HEK293 (cell line): ENCODE measurements at regions not wholly inside any gene's neighbourhood (a gene's known extent, or its start where the extent isn't known, plus 50 kb on each side); places are given as distances from the start of the nearest gene placed in this dataset.

Experiments used
- CTCF ChIA-PET: fragments of 350-600 bp; formaldehyde crosslinking; extraction: SDS; loops from one replicate; lab custom pipeline; 2021; ENCODE audit warnings: antibody characterized with exemption; lab: Yijun Ruan, JAX
- POLR2A ChIA-PET: fragments of 300-600 bp; formaldehyde crosslinking; extraction: SDS; loops from one replicate; lab custom pipeline; 2020; ENCODE audit warnings: antibody characterized with exemption, inconsistent platforms; lab: Yijun Ruan, JAX
- H3K27ac ChIP-seq: fragments of 200-500 bp; sonication (Bioruptor generic); 2 replicates; pipeline ENCODE4 v1.5.1; 2014; ENCODE audit warnings: low read depth, low read length, control low read depth, inconsistent platforms; ENCODE audit errors: extremely low read depth
- H3K36me3 ChIP-seq, 2 experiments: fragments of 200-500 bp in 1 of 2; sonication (Bioruptor generic) in 1 of 2; 1 replicate in 1 of 2; 2 replicates in 1 of 2; pipeline ENCODE4 v1.5.1; 2014 to 2017; ENCODE audit warnings: inconsistent platforms in 2 of 2, low read length in 2 of 2; ENCODE audit not compliant: control insufficient read depth in 2 of 2, insufficient read depth in 1 of 2
- H3K4me1 ChIP-seq: fragments of 200-500 bp; sonication (Bioruptor generic); 2 replicates; pipeline ENCODE4 v1.5.1; 2014; ENCODE audit warnings: mild to moderate bottlenecking, low read length, inconsistent platforms; ENCODE audit not compliant: control insufficient read depth, insufficient read depth
- H3K4me3 ChIP-seq: 2 replicates; pipeline ENCODE4 v1.5.1; 2011; ENCODE audit warnings: low read depth, mild to moderate bottlenecking, control low read depth, low read length, moderate library complexity
- H3K9me3 ChIP-seq: fragments of 200-500 bp; sonication (Bioruptor generic); 2 replicates; pipeline ENCODE4 v1.5.1; 2014; ENCODE audit warnings: low read depth, low read length, inconsistent platforms; ENCODE audit not compliant: control insufficient read depth, insufficient read depth
- BCL11B ChIP-seq: fragments of 450-650 bp; formaldehyde crosslinking; IDR thresholded peaks from 2 replicates; pipeline ENCODE4 v1.5.1; 2016; ENCODE audit warnings: low read depth, missing biosample characterization, missing genetic modification characterization
- TCF7L2 ChIP-seq: IDR thresholded peaks from 2 replicates; pipeline ENCODE4 v1.6.1; 2011; ENCODE audit warnings: low read depth, mild to moderate bottlenecking, inconsistent platforms, low read length, moderate library complexity, borderline replicate concordance
- ZBTB17 ChIP-seq: fragments of 450-650 bp; formaldehyde crosslinking; IDR thresholded peaks from 2 replicates; pipeline ENCODE4 v1.5.1; 2016; ENCODE audit warnings: missing biosample characterization, missing genetic modification characterization
- ZEB2 ChIP-seq: fragments of 450-650 bp; formaldehyde crosslinking; IDR thresholded peaks from 2 replicates; pipeline ENCODE4 v1.5.1; 2016; ENCODE audit warnings: missing biosample characterization, missing genetic modification characterization
- ZFHX2 ChIP-seq: fragments of 450-650 bp; formaldehyde crosslinking; conservative IDR thresholded peaks from 2 replicates; pipeline ENCODE4 v1.5.1; 2016; ENCODE audit warnings: missing biosample characterization, missing genetic modification characterization
- ZNF121 ChIP-seq: fragments of 450-650 bp; formaldehyde crosslinking; IDR thresholded peaks from 2 replicates; pipeline ENCODE4 v1.5.1; 2016; ENCODE audit warnings: missing biosample characterization, missing genetic modification characterization
- ZNF214 ChIP-seq: fragments of 450-650 bp; formaldehyde crosslinking; IDR thresholded peaks from 2 replicates; pipeline ENCODE4 v1.5.1; 2017; ENCODE audit warnings: missing biosample characterization, mild to moderate bottlenecking, missing genetic modification characterization, borderline replicate concordance
- ZNF223 ChIP-seq: fragments of 450-650 bp; formaldehyde crosslinking; IDR thresholded peaks from 2 replicates; pipeline ENCODE4 v1.5.1; 2016; ENCODE audit warnings: missing biosample characterization, missing genetic modification characterization
- ZNF266 ChIP-seq: fragments of 450-650 bp; formaldehyde crosslinking; IDR thresholded peaks from 2 replicates; pipeline ENCODE4 v1.5.1; 2016; ENCODE audit warnings: missing biosample characterization, missing genetic modification characterization, low read depth
- ZNF274 ChIP-seq, 2 experiments: fragments of 200-500 bp in 1 of 2; fragments of 450-650 bp in 1 of 2; sonication (Bioruptor generic) in 1 of 2; formaldehyde crosslinking in 1 of 2; IDR thresholded peaks; 2 replicates each; pipeline versions ENCODE4 v1.5.1 to v1.6.1; 2014 to 2016; ENCODE audit warnings: borderline replicate concordance in 1 of 2, inconsistent platforms in 1 of 2, low read length in 1 of 2, missing biosample characterization in 1 of 2, missing genetic modification characterization in 1 of 2
- ZNF292 ChIP-seq: fragments of 450-650 bp; formaldehyde crosslinking; IDR thresholded peaks from 2 replicates; pipeline ENCODE4 v1.5.1; 2016; ENCODE audit warnings: low read depth, missing biosample characterization, missing genetic modification characterization, borderline replicate concordance
- ZNF48 ChIP-seq: fragments of 450-650 bp; formaldehyde crosslinking; IDR thresholded peaks from 2 replicates; pipeline ENCODE4 v1.5.1; 2016; ENCODE audit warnings: missing biosample characterization, missing genetic modification characterization
- ZNF707 ChIP-seq: fragments of 450-650 bp; formaldehyde crosslinking; IDR thresholded peaks from 2 replicates; pipeline ENCODE4 v1.5.1; 2016; ENCODE audit warnings: missing biosample characterization, missing genetic modification characterization
- ZNF768 ChIP-seq: fragments of 450-650 bp; formaldehyde crosslinking; IDR thresholded peaks from 2 replicates; pipeline ENCODE4 v1.5.1; 2018; ENCODE audit warnings: missing biosample characterization, mild to moderate bottlenecking, missing genetic modification characterization
- ZNF777 ChIP-seq: fragments of 450-650 bp; formaldehyde crosslinking; IDR thresholded peaks from 2 replicates; pipeline ENCODE4 v1.5.1; 2017; ENCODE audit warnings: missing biosample characterization, missing genetic modification characterization, borderline replicate concordance
- TF ChIP-seq, protein P1 (sequence below): fragments of 450-650 bp; formaldehyde crosslinking; IDR thresholded peaks from 2 replicates; pipeline ENCODE4 v1.5.1; 2016; ENCODE audit warnings: missing biosample characterization, missing genetic modification characterization
- TF ChIP-seq, protein P2 (sequence below): fragments of 450-650 bp; formaldehyde crosslinking; IDR thresholded peaks from 2 replicates; pipeline ENCODE4 v1.5.1; 2016; ENCODE audit warnings: missing biosample characterization, missing genetic modification characterization
- TF ChIP-seq, protein P3 (sequence below): fragments of 450-650 bp; formaldehyde crosslinking; IDR thresholded peaks from 2 replicates; pipeline ENCODE4 v1.5.1; 2016; ENCODE audit warnings: missing biosample characterization, missing genetic modification characterization
- TF ChIP-seq, protein P4 (sequence below): fragments of 450-650 bp; formaldehyde crosslinking; IDR thresholded peaks from 2 replicates; pipeline ENCODE4 v1.5.1; 2016; ENCODE audit warnings: missing biosample characterization, missing genetic modification characterization
- TF ChIP-seq, protein P5 (sequence below): fragments of 450-650 bp; formaldehyde crosslinking; IDR thresholded peaks from 2 replicates; pipeline ENCODE4 v1.5.1; 2017; ENCODE audit warnings: missing biosample characterization, missing genetic modification characterization

DNA sequence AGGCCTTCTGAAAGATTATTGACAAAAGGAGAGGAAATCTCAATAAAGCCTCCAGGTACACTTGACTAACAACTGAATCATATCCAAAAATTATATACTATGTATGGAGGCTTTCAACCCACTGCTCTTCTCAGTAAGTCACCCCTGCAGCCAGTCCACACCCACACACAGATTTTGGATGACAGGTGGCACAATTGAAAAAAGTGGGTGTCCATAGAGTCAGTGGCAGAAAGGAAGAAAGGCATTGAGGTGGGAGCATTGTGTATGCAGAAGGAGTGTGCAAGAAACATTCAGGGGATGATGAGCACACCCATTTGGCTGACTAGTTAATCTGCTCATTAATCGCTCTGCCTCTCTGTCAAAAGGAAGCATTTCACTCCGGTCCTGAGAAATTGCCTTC is 150.6 kb upstream of the IL12B start (continued):
- TF ChIP-seq, protein P1, sequence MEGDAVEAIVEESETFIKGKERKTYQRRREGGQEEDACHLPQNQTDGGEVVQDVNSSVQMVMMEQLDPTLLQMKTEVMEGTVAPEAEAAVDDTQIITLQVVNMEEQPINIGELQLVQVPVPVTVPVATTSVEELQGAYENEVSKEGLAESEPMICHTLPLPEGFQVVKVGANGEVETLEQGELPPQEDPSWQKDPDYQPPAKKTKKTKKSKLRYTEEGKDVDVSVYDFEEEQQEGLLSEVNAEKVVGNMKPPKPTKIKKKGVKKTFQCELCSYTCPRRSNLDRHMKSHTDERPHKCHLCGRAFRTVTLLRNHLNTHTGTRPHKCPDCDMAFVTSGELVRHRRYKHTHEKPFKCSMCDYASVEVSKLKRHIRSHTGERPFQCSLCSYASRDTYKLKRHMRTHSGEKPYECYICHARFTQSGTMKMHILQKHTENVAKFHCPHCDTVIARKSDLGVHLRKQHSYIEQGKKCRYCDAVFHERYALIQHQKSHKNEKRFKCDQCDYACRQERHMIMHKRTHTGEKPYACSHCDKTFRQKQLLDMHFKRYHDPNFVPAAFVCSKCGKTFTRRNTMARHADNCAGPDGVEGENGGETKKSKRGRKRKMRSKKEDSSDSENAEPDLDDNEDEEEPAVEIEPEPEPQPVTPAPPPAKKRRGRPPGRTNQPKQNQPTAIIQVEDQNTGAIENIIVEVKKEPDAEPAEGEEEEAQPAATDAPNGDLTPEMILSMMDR (tag by site-specific recombination) = no peak
- TF ChIP-seq ZNF292 (tag by site-specific recombination) (no peak), ZNF223 (tag by site-specific recombination) (no peak), ZFHX2 (tag by site-specific recombination) (0 out of 2 replicates have a peak, but pooled peaks have one; percentile 15), ZNF768 (tag by site-specific recombination) (no peak), ZNF777 (tag by site-specific recombination) (no peak)
- TF ChIP-seq, protein P2, sequence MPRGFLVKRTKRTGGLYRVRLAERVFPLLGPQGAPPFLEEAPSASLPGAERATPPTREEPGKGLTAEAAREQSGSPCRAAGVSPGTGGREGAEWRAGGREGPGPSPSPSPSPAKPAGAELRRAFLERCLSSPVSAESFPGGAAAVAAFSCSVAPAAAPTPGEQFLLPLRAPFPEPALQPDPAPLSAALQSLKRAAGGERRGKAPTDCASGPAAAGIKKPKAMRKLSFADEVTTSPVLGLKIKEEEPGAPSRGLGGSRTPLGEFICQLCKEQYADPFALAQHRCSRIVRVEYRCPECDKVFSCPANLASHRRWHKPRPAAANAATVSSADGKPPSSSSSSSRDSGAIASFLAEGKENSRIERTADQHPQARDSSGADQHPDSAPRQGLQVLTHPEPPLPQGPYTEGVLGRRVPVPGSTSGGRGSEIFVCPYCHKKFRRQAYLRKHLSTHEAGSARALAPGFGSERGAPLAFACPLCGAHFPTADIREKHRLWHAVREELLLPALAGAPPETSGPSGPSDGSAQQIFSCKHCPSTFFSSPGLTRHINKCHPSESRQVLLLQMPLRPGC (tag by site-specific recombination) = no peak
- TF ChIP-seq, protein P3, sequence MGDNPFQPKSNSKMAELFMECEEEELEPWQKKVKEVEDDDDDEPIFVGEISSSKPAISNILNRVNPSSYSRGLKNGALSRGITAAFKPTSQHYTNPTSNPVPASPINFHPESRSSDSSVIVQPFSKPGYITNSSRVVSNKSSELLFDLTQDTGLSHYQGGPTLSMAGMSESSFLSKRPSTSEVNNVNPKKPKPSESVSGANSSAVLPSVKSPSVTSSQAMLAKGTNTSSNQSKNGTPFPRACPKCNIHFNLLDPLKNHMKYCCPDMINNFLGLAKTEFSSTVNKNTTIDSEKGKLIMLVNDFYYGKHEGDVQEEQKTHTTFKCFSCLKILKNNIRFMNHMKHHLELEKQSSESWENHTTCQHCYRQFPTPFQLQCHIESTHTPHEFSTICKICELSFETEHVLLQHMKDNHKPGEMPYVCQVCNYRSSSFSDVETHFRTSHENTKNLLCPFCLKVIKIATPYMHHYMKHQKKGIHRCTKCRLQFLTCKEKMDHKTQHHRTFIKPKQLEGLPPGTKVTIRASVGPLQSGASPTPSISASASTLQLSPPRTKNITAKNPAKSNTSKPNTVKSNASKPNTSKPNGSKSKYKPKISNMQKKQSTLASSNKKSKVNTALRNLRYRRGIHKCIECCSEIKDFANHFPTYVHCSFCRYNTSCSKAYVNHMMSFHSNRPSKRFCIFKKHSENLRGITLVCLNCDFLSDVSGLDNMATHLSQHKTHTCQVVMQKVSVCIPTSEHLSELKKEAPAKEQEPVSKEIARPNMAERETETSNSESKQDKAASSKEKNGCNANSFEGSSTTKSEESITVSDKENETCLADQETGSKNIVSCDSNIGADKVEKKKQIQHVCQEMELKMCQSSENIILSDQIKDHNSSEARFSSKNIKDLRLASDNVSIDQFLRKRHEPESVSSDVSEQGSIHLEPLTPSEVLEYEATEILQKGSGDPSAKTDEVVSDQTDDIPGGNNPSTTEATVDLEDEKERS (tag by site-specific recombination) = no peak

DNA sequence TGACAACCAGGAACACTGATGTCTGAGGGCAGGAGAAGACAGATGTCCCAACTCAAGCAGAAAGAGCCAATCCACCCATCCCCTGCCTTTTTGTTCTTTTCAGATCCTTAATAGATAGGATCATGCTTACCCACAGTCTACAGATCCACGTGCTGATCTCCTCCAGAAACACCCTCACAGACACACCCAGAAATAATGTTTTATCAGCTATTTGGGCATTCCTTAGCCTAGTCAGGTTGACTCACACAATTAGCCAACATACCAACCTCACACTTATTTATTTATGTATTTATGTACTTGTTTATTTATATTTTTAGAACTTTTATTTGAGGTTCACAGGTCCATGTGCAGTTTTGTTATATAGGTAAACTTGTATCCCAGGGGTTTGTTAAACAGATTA is 151.5 kb upstream of the IL12B start:
- H3K36me3 ChIP-seq = no peaks in the 10 kb centered on the region
- POLR2A ChIA-PET = no interaction called here

More for the DNA sequence above, 151.5 kb upstream of the IL12B start:
- TF ChIP-seq, protein P4, sequence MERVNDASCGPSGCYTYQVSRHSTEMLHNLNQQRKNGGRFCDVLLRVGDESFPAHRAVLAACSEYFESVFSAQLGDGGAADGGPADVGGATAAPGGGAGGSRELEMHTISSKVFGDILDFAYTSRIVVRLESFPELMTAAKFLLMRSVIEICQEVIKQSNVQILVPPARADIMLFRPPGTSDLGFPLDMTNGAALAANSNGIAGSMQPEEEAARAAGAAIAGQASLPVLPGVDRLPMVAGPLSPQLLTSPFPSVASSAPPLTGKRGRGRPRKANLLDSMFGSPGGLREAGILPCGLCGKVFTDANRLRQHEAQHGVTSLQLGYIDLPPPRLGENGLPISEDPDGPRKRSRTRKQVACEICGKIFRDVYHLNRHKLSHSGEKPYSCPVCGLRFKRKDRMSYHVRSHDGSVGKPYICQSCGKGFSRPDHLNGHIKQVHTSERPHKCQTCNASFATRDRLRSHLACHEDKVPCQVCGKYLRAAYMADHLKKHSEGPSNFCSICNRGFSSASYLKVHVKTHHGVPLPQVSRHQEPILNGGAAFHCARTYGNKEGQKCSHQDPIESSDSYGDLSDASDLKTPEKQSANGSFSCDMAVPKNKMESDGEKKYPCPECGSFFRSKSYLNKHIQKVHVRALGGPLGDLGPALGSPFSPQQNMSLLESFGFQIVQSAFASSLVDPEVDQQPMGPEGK (tag by site-specific recombination) = no peak
- TF ChIP-seq ZNF274 (IDR thresholded peaks at IDR 0.05; ENCODE audit: low read length) (no peak), ZNF274 (tag by site-specific recombination; IDR thresholded peaks at IDR 0.05; ENCODE audit: borderline replicate concordance) (no peak), ZBTB17 (tag by site-specific recombination) (no peak), ZNF48 (no peak), ZEB2 (no peak), ZNF121 (tag by site-specific recombination) (no peak), ZNF214 (no peak), ZNF768 (tag by site-specific recombination) (no peak), TCF7L2 (no peak), ZNF707 (no peak), BCL11B (no peak), ZNF266 (tag by site-specific recombination) (no peak)
- TF ChIP-seq, protein P5, sequence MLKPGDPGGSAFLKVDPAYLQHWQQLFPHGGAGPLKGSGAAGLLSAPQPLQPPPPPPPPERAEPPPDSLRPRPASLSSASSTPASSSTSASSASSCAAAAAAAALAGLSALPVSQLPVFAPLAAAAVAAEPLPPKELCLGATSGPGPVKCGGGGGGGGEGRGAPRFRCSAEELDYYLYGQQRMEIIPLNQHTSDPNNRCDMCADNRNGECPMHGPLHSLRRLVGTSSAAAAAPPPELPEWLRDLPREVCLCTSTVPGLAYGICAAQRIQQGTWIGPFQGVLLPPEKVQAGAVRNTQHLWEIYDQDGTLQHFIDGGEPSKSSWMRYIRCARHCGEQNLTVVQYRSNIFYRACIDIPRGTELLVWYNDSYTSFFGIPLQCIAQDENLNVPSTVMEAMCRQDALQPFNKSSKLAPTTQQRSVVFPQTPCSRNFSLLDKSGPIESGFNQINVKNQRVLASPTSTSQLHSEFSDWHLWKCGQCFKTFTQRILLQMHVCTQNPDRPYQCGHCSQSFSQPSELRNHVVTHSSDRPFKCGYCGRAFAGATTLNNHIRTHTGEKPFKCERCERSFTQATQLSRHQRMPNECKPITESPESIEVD (tag by site-specific recombination) = no peak
- CTCF ChIA-PET = no interaction called here
- Histone ChIP-seq H3K9me3 (no peaks in the 10 kb centered on the region), H3K27ac (no peak overlapping the region), H3K4me3 (no peak overlapping the region), H3K4me1 (no peaks in the 10 kb centered on the region)
